IMR-90 (cell line): ENCODE measurements at regions not wholly inside any gene's neighbourhood (a gene's known extent, or its start where the extent isn't known, plus 50 kb on each side); places are given as distances from the start of the nearest gene placed in this dataset.

Experiments used
- ATAC-seq: fragments of 200-7000 bp; cut with Tn5 transposase; 2 replicates; pipeline ENCODE4 v1.9.1; 2020; ENCODE audit warnings: low read depth, mild to moderate bottlenecking, moderate library complexity
- BruUV-seq: library from RNA; stranded (reverse); fragments of 400-500 nt; replicated peaks from 2 replicates; lab custom pipeline; 2021; lab: Mats Ljungman, UMichigan
- CTCF ChIA-PET: fragments of 300-600 bp; formaldehyde crosslinking; extraction: SDS; loops from one replicate; lab custom pipeline; 2021; ENCODE audit warnings: antibody characterized with exemption; lab: Yijun Ruan, JAX
- POLR2A ChIA-PET: fragments of 300-600 bp; sonication (Branson Sonifier 250); formaldehyde crosslinking; loops from one replicate; lab custom pipeline; 2022; ENCODE audit warnings: antibody characterized with exemption; ENCODE audit not compliant: unreplicated experiment; lab: Charles Lee
- DNase-seq: peaks from one replicate; pipeline ENCODE4 v3.0.0; 2013
- H2AFZ ChIP-seq: replicated peaks from 2 replicates; pipeline ENCODE3; 2013; ENCODE audit warnings: low read length, mild to moderate bottlenecking; ENCODE audit not compliant: poor library complexity
- H2AK5ac ChIP-seq: 2 replicates; pipeline ENCODE4 v1.6.1; 2013; ENCODE audit warnings: low read depth, low read length, inconsistent platforms
- H2AK9ac ChIP-seq: replicated peaks from 2 replicates; pipeline ENCODE3; 2013; ENCODE audit warnings: mild to moderate bottlenecking, low read depth, low read length, moderate library complexity; ENCODE audit not compliant: poor library complexity
- H2BK120ac ChIP-seq: 2 replicates; pipeline ENCODE4 v1.6.1; 2013; ENCODE audit warnings: low read depth, low read length, inconsistent platforms
- H2BK15ac ChIP-seq: 3 replicates; pipeline ENCODE4 v1.6.1; 2013; ENCODE audit warnings: low read depth, low read length, inconsistent platforms
- H2BK20ac ChIP-seq: 2 replicates; pipeline ENCODE4 v1.6.1; 2013; ENCODE audit warnings: low read depth, mild to moderate bottlenecking, inconsistent platforms, low read length, moderate library complexity
- H2BK5ac ChIP-seq: 2 replicates; pipeline ENCODE4 v1.6.1; 2013; ENCODE audit warnings: mild to moderate bottlenecking, low read depth, low read length, inconsistent platforms; ENCODE audit not compliant: poor library complexity, severe bottlenecking
- H3K14ac ChIP-seq: replicated peaks from 2 replicates; pipeline ENCODE4 v1.6.1; 2013; ENCODE audit warnings: low read depth, low read length, inconsistent platforms
- H3K18ac ChIP-seq: 2 replicates; pipeline ENCODE4 v1.6.1; 2013; ENCODE audit warnings: low read depth, low read length, control low read depth
- H3K23ac ChIP-seq: 2 replicates; pipeline ENCODE4 v1.6.1; 2013; ENCODE audit warnings: low read depth, low read length, inconsistent platforms
- H3K27ac ChIP-seq: 2 replicates; pipeline ENCODE4 v1.5.1; 2013; ENCODE audit warnings: mild to moderate bottlenecking, control low read depth, low read length; ENCODE audit not compliant: insufficient read depth
- H3K27me3 ChIP-seq: 2 replicates; pipeline ENCODE4 v1.6.1; 2013; ENCODE audit warnings: low read length; ENCODE audit not compliant: control insufficient read depth, insufficient read depth
- H3K36me3 ChIP-seq: 2 replicates; pipeline ENCODE4 v1.6.1; 2013; ENCODE audit warnings: low read length, mixed read lengths; ENCODE audit not compliant: control insufficient read depth, insufficient read depth
- H3K4ac ChIP-seq: 2 replicates; pipeline ENCODE4 v1.6.1; 2013; ENCODE audit warnings: low read depth, low read length, inconsistent platforms
- H3K4me1 ChIP-seq: 2 replicates; pipeline ENCODE4 v1.6.1; 2013; ENCODE audit warnings: low read length, mixed read lengths; ENCODE audit not compliant: control insufficient read depth, insufficient read depth
- H3K4me2 ChIP-seq: 2 replicates; pipeline ENCODE4 v1.6.1; 2013; ENCODE audit warnings: low read depth, mild to moderate bottlenecking, control low read depth, low read length, moderate library complexity
- H3K4me3 ChIP-seq: 2 replicates; pipeline ENCODE4 v1.5.1; 2013; ENCODE audit warnings: low read depth, mild to moderate bottlenecking, control low read depth, low read length, moderate library complexity; ENCODE audit not compliant: insufficient read depth
- H3K56ac ChIP-seq: 2 replicates; pipeline ENCODE4 v1.6.1; 2013; ENCODE audit warnings: low read length, inconsistent platforms; ENCODE audit not compliant: insufficient read depth; ENCODE audit errors: extremely low read depth
- H3K79me1 ChIP-seq, 2 experiments: 2 replicates each; pipeline ENCODE4 v1.6.1; 2013; ENCODE audit warnings: low read length in 2 of 2, inconsistent platforms in 1 of 2, low read depth in 1 of 2
- H3K9ac ChIP-seq: 2 replicates; pipeline ENCODE4 v1.6.1; 2013; ENCODE audit warnings: low read depth, low read length, control low read depth
- H3K9me1 ChIP-seq: 2 replicates; pipeline ENCODE4 v1.6.1; 2013; ENCODE audit warnings: low read length, inconsistent platforms; ENCODE audit not compliant: insufficient read depth
- H3K9me3 ChIP-seq: 2 replicates; pipeline ENCODE4 v1.6.1; 2013; ENCODE audit warnings: low read length; ENCODE audit not compliant: control insufficient read depth, insufficient read depth
- H4K20me1 ChIP-seq: 2 replicates; pipeline ENCODE4 v1.6.1; 2013; ENCODE audit warnings: low read length, inconsistent platforms; ENCODE audit not compliant: insufficient read depth
- H4K5ac ChIP-seq: 2 replicates; pipeline ENCODE4 v1.6.1; 2013; ENCODE audit warnings: mild to moderate bottlenecking, low read depth, low read length, control low read depth
- H4K8ac ChIP-seq, 2 experiments: 2 replicates each; pipeline ENCODE4 v1.6.1; 2013; ENCODE audit warnings: low read depth in 2 of 2, low read length in 2 of 2, control low read depth in 1 of 2, inconsistent platforms in 1 of 2
- H4K91ac ChIP-seq: 2 replicates; pipeline ENCODE4 v1.6.1; 2013; ENCODE audit warnings: low read depth, low read length, inconsistent platforms; ENCODE audit not compliant: insufficient read depth
- BHLHE40 ChIP-seq: fragments of 150-350 bp; IDR thresholded peaks from 2 replicates; pipeline ENCODE4 v1.6.1; 2016; ENCODE audit warnings: mild to moderate bottlenecking, low read depth, low read length
- CTCF ChIP-seq: conservative IDR thresholded peaks from 2 replicates; pipeline ENCODE4 v1.5.1; 2012; ENCODE audit warnings: mild to moderate bottlenecking, low read depth, low read length, improper control_type of control experiment
- ELK1 ChIP-seq: fragments of 150-350 bp; IDR thresholded peaks from 2 replicates; pipeline ENCODE4 v1.6.1; 2016; ENCODE audit warnings: low read depth, mild to moderate bottlenecking, low read length, moderate library complexity, borderline replicate concordance
- FOS ChIP-seq: fragments of 150-350 bp; IDR thresholded peaks from 2 replicates; pipeline ENCODE4 v1.6.1; 2016; ENCODE audit warnings: low read depth, low read length
- MAFK ChIP-seq: IDR thresholded peaks from 2 replicates; pipeline ENCODE4 v1.6.1; 2012; ENCODE audit warnings: low read depth, low read length, improper control_type of control experiment
- MAZ ChIP-seq: IDR thresholded peaks from 2 replicates; pipeline ENCODE4 v1.6.1; 2012; ENCODE audit warnings: low read depth, mild to moderate bottlenecking, low read length, improper control_type of control experiment, moderate library complexity, borderline replicate concordance
- NFE2L2 ChIP-seq: fragments of 150-350 bp; IDR thresholded peaks from 2 replicates; pipeline ENCODE4 v1.6.1; 2016; ENCODE audit warnings: low read depth, mild to moderate bottlenecking, low read length
- RFX5 ChIP-seq: IDR thresholded peaks from 2 replicates; pipeline ENCODE4 v1.8.0; 2012; ENCODE audit warnings: low read depth, mild to moderate bottlenecking, low read length, moderate library complexity
- dilution Hi-C: fragments of 300-500 bp; cut with HindIII; formaldehyde crosslinking; loops from one replicate; pipeline ENCODE4 v1.14.3; 2018; ENCODE audit warnings: low sequenced_read_pairs; ENCODE audit not compliant: unreplicated experiment
- in situ Hi-C: fragments of 300-500 bp; cut with MboI; formaldehyde crosslinking; loops from 3 replicates; pipeline ENCODE4 v1.14.3; 2019; ENCODE audit warnings: low sequenced_read_pairs, inconsistent platforms, mixed read lengths
- intact Hi-C: fragments of 100-400 bp; cut with micrococcal nuclease; formaldehyde crosslinking; loops from 2 replicates; pipeline ENCODE4 v1.10.0; 2022

GRCh38 chr3:145801696-145802095, 359.3 kb downstream of the PLOD2 start:
- Histone ChIP-seq H3K4me3 (no peak overlapping the region), H3K23ac (no peak overlapping the region), H2AK5ac (no peak overlapping the region), H3K9ac (no peak overlapping the region), H4K5ac (no peak overlapping the region), H4K91ac (no peak overlapping the region), H2AFZ (no peak overlapping the region), H3K4me2 (no peak overlapping the region), H2BK120ac (no peak overlapping the region), H2AK9ac (no peak overlapping the region), H3K9me1 (no peaks in the 10 kb centered on the region), H2BK5ac (no peak overlapping the region), H3K56ac (no peak overlapping the region), H2BK15ac (no peak overlapping the region), H3K18ac (no peak overlapping the region), H3K4me1 (no peaks in the 10 kb centered on the region), H4K20me1 (no peaks in the 10 kb centered on the region), H3K79me1 (no peaks in the 10 kb centered on the region), H3K27ac (no peak overlapping the region), H3K9me3 (no peaks in the 10 kb centered on the region), H3K4ac (no peak overlapping the region), H3K14ac (no peak overlapping the region), H3K36me3 (no peaks in the 10 kb centered on the region), H4K8ac (no peak overlapping the region), H2BK20ac (no peak overlapping the region), H3K27me3 (no peaks in the 10 kb centered on the region)
- ATAC-seq = no peak
- TF ChIP-seq MAFK (no peak), ELK1 (no peak), CTCF (no peak), MAZ (no peak), RFX5 (no peak), NFE2L2 (no peak), FOS (no peak), BHLHE40 (no peak)
- ChIA-PET CTCF (no interaction called here), POLR2A (no interaction called here)
- in situ Hi-C loops = no loop called here
- BruUV-seq = no TSS peak
- DNase-seq = no peak
- intact Hi-C loops = no loop called here
- dilution Hi-C loops = no loop called here
